ENCODE measurements at regions not wholly inside any gene's neighbourhood (a gene's known extent, or its start where the extent isn't known, plus 50 kb on each side); places are given as distances from the start of the nearest gene placed in this dataset.

DNA sequence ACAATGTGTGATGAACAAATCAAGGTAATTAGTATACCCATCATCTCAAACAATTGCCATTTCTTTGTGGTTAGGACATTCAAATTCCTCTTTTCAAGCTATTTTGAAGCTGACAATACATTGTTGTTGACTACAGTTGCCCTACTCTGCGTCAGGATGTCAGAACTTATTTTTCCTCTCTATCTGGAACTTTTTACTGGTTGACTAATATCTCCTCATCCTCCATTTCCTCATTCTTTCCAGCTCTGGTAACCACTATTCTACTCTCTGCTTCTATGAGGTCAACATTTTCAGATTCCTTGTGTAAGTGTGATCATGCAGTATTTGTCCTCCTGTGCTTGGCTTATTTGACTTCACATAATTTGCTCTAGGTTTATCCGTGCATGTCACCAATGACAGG, 240.5 kb upstream of the HS3ST1 start:
- CTCF ChIA-PET: no interaction called here
- no peaks in the 10 kb centered on the region for H3K36me3 ChIP-seq (ENCODE audit: insufficient read depth, low read length)

DNA sequence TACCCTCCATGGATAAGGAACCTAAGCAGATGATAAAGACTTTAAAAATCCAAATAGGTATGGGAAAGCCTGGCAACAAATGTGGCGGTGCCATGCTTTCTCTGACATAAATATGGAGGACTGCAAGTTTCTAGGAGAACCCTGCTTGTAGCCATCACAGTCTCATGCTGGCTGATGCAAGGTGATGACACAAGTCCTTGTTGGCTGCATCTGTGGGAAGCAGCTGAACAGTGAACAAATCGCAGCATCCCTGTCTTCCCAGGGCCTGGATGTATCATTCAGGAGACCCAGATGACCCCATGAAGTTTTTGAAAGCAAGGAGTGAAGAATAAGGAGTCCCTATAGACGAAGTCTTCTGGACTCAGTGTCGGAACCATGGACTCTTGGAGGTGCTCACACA, 234.4 kb upstream of the HS3ST1 start:
- H3K9me3 Mint-ChIP-seq: no peaks in the 10 kb centered on the region
- DNase-seq (no peak), ATAC-seq (ENCODE audit: poor library complexity) (no peak)
- TF ChIP-seq, protein P1, sequence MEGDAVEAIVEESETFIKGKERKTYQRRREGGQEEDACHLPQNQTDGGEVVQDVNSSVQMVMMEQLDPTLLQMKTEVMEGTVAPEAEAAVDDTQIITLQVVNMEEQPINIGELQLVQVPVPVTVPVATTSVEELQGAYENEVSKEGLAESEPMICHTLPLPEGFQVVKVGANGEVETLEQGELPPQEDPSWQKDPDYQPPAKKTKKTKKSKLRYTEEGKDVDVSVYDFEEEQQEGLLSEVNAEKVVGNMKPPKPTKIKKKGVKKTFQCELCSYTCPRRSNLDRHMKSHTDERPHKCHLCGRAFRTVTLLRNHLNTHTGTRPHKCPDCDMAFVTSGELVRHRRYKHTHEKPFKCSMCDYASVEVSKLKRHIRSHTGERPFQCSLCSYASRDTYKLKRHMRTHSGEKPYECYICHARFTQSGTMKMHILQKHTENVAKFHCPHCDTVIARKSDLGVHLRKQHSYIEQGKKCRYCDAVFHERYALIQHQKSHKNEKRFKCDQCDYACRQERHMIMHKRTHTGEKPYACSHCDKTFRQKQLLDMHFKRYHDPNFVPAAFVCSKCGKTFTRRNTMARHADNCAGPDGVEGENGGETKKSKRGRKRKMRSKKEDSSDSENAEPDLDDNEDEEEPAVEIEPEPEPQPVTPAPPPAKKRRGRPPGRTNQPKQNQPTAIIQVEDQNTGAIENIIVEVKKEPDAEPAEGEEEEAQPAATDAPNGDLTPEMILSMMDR (IDR thresholded peaks at IDR 0.05): no peak
- no peaks in the 10 kb centered on the region for H3K4me1 ChIP-seq (ENCODE audit: insufficient read depth, low read length)
- H3K27ac ChIP-seq (ENCODE audit: low read depth in 1 of 2, low read length in 2 of 2): no peak overlapping the region
- no peak overlapping the region for H3K4me3 ChIP-seq (ENCODE audit: low read length)
- H3K9me3 ChIP-seq (ENCODE audit: control insufficient read depth in 1 of 2, insufficient read depth in 1 of 2, low read length in 2 of 2): no peaks in the 10 kb centered on the region
- no peak overlapping the region for H3K27ac Mint-ChIP-seq
- H3K36me3 ChIP-seq (ENCODE audit: insufficient read depth, low read length): no peaks in the 10 kb centered on the region
- H3K27me3 ChIP-seq (ENCODE audit: control insufficient read depth in 1 of 2, insufficient read depth in 2 of 2, low read length in 2 of 2): no peaks in the 10 kb centered on the region
- H3K4me3 Mint-ChIP-seq: no peak overlapping the region
- H3K4me1 Mint-ChIP-seq (ENCODE audit: low read depth): no peaks in the 10 kb centered on the region
- no peaks in the 10 kb centered on the region for H3K36me3 Mint-ChIP-seq (ENCODE audit: low read depth)
- ChIA-PET CTCF (no interaction called here), POLR2A (no interaction called here)
- intact Hi-C loops (cut with DNase I, micrococcal nuclease): no loop called here
- no peaks in the 10 kb centered on the region for H3K27me3 Mint-ChIP-seq

More for the DNA sequence above, 240.5 kb upstream of the HS3ST1 start:
- Histone ChIP-seq H3K9me3 (ENCODE audit: control insufficient read depth in 1 of 2, insufficient read depth in 1 of 2, low read length in 2 of 2) (no peaks in the 10 kb centered on the region), H3K27ac (ENCODE audit: low read depth in 1 of 2, low read length in 2 of 2) (no peak overlapping the region), H3K4me3 (ENCODE audit: low read length) (no peak overlapping the region), H3K27me3 (ENCODE audit: control insufficient read depth in 1 of 2, insufficient read depth in 2 of 2, low read length in 2 of 2) (no peaks in the 10 kb centered on the region), H3K4me1 (ENCODE audit: insufficient read depth, low read length) (no peaks in the 10 kb centered on the region)
- ATAC-seq (ENCODE audit: poor library complexity) (no peak), DNase-seq (no peak)
- intact Hi-C loops (cut with DNase I, micrococcal nuclease): no loop called here
- Mint-ChIP-seq H3K36me3 (ENCODE audit: low read depth) (no peaks in the 10 kb centered on the region), H3K4me1 (ENCODE audit: low read depth) (no peaks in the 10 kb centered on the region), H3K9me3 (no peaks in the 10 kb centered on the region), H3K27ac (no peak overlapping the region), H3K4me3 (no peak overlapping the region), H3K27me3 (no peaks in the 10 kb centered on the region)
- POLR2A ChIA-PET: no interaction called here
- TF ChIP-seq, protein P1 (IDR thresholded peaks at IDR 0.05): no peak

DNA sequence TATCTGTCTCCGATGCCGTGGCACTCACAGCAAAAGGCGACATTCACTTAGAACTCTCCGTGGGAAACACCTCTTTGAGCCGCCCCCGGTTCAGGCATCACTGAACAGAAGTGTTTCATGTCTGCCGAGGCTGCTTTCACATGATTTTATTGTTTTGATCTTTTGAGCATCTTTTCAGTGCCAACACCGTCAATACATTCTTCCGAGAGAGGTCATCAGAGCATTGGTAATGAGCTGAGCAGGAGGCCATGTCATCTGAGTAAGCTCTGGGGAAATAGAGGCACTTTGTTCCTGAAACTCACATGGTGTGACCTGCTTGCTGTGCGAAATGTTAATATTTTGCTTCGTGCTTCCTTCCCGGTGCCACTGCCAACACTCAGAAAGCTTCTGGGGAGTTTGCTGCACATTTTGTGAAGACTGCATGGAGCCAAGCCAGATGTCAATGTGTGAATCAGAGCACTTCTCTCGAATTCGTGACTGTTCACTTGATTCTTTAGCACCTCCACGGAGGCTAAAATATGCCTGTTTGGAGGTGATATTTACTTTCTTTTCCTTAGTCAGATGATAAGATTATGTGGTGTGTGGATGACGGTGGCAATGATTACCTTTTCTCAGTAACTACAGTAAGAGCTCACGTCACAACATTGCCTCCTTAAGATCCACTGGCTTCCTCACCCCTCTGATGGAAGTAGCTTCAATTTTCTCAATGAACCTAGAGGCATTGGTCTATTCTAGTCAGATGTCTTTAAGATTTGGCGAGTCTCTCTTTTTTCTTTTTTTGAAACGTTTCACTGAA, 222.3 kb upstream of the HS3ST1 start:
- no peaks in the 10 kb centered on the region for H3K4me1 Mint-ChIP-seq (ENCODE audit: low read depth)
- H3K4me3 Mint-ChIP-seq: no peak overlapping the region
- H3K27ac Mint-ChIP-seq: no peak overlapping the region
- Histone ChIP-seq H3K4me1 (ENCODE audit: insufficient read depth, low read length) (no peaks in the 10 kb centered on the region), H3K27me3 (ENCODE audit: control insufficient read depth in 1 of 2, insufficient read depth in 2 of 2, low read length in 2 of 2) (no peaks in the 10 kb centered on the region), H3K4me3 (ENCODE audit: low read length) (no peak overlapping the region), H3K36me3 (ENCODE audit: insufficient read depth, low read length) (no peaks in the 10 kb centered on the region), H3K27ac (ENCODE audit: low read depth in 1 of 2, low read length in 2 of 2) (no peak overlapping the region), H3K9me3 (ENCODE audit: control insufficient read depth in 1 of 2, insufficient read depth in 1 of 2, low read length in 2 of 2) (no peaks in the 10 kb centered on the region)
- peaks cover 21% of the 10 kb centered on the region for H3K27me3 Mint-ChIP-seq
- H3K36me3 Mint-ChIP-seq (ENCODE audit: low read depth): no peaks in the 10 kb centered on the region
- ChIA-PET POLR2A (no interaction called here), CTCF (no interaction called here)
- TF ChIP-seq, protein P1 (IDR thresholded peaks at IDR 0.05): no peak
- intact Hi-C loops (cut with DNase I, micrococcal nuclease): no loop called here
- no peak for ATAC-seq (ENCODE audit: poor library complexity)
- DNase-seq: no peak
- no peaks in the 10 kb centered on the region for H3K9me3 Mint-ChIP-seq
